CMK (cell line): ENCODE measurements at regions not wholly inside any gene's neighbourhood (a gene's known extent, or its start where the extent isn't known, plus 50 kb on each side); places are given as distances from the start of the nearest gene placed in this dataset.

ENCODE experiments used
- DNase-seq: peaks from one replicate; pipeline ENCODE4 v3.0.0-alpha.2; 2010; ENCODE audit warnings: low read depth

DNA sequence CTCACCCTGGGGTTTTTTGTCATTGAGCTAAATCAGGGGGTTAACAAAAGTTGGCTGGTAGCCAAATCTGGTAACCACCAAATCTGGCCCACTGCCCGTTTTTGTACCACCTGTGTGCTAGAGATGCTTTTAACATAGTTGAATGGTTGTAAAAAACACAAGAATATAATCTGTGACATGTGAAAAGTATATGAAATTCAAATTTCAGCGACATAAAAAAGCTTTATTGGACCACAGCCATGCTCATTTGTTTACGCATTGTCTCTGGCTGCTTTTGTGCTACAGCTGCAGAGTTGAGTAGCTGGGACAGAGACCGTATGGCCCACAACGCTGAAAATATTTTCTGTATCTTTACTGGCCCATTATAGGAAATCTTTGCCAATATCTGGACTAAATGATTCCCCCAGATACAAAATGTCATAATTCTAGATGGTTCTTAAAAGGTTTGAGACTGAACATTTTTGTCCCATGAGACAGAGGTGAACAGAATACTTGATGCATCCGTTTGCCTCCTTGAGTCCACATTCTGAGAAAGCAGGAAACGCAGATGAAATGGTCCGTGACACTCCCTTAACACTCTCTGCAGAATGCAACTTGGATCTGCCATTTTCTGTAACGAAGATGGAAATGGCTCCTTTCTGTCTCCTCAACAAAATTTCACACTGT is 120.9 kb upstream of the PDZRN3 start:
- DNase-seq = no peak

DNA sequence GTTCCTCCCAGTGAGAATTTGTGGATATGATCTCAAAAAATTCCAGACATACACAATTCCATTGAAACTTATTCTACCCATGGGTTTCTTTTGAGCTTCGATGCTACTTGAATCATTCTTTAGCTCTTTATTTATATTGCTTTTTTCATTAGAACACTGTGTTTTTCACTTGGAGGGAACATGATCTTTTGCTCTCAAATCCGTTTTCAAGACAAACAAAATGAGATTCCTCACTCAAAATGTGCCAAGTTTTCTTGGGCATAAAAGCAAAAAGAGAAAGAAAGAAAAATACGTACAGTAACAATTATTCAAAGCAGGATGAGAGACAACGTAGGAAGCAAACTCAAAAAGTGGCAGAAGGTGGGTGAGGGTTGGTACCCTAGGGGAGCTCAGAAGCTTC is 118.8 kb upstream of the PDZRN3 start:
- no peak for DNase-seq

DNA sequence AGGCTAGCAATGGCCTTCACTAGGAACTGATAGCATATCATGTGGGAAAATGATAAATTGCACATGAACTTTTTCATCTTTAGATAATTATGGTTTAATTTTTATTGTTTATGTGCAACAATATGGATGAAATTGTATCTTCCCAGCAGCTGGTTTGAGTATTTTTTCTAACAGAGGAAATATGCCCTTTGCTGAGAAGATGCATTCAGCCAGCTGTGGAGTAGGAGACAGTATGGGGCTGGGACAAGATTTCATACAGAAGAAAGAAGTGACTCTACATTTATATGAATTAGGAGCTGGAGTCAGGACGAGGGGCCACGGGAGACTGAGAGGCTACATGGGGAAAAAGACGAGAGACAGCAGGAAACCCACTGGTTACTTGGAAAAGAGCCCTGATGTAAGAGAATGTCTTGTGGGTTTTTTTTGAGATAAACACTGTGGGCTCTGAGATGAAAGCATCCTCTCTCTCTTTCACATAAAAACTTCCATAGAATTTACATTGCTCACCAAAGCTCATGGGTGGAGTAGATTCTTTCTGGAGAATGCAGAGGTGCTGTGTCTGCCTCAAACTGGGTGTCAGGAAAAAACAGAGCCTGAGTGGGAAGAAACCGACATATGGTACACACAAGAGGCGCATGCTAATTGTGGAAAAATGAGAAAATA is 115.2 kb upstream of the PDZRN3 start:
- no peak for DNase-seq

DNA sequence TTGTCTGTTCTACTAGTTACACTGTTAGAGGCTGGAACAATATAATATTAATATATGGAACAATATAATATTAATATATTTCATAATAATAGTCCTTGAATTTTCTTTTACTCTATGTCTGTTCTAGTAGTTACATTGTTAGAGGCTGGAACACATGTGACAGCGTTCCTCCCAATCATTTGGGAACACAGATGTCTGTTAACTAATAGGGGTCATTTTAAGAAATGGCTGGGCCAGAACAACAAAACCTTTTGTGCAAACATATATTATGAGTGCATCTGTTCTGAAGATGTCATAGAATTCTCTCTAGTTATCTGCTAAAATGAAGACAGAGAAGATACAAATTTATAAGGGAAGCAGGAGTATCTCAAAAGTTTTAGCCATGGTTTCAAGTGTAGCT is 114.0 kb upstream of the PDZRN3 start:
- DNase-seq = no peak

DNA sequence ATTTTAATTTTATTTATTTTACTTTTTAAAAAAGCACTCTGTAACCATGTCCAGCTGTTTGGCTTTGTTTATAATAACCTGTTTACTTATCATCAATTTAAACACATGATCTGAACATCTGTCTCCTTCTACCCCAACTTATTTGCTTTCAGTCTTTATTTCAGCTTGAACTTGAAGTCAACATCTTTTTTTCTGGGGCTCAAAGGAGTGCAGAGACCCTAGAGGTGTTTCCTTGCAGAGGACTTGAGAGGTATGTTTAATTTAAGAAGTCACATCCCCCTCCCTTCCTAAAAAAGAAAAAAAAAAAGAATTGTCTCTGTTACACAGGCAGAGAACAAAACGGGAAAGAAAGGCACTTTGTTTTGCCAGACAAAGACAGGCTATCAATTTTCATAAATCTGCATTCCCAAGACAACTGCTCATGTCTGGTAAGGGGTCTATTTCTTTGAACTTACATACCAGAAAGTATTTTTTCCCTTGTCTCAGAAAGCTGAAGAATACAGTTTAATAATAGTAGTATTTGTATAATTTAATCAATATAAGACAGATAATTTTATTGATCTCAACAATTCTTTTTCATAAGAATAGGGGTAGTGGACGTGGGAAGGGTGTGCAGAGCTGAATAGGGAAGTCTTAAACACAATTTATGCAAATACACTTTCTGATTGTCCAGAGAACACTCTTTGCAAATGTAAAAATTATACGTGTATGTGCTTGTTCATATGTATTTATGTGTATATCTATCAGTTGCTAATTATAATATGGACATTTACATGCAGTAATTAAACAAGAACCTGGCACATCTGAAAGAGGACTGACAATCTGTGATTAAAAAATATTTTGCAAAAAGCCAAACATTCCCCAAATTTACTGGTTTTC is 109.7 kb upstream of the PDZRN3 start:
- DNase-seq = no peak

DNA sequence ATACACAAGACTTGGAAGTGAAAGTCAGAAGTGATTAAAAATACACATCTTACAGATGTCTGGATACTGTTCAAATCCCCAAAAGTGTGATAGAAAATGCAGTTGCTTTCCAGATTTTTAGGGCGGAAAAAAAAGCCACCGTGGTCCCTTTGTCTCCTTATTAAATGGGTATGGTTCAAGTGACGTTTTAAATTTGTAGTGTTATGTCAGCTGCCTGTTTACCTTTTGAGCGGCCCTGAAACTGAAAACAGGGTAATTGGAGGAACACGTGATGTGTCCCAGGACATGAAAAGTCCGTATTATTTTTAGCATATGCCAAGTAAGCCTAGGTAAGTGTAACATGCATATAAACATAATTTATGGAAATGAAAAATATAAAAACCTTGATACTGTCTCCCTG is 109.0 kb upstream of the PDZRN3 start:
- DNase-seq = no peak

DNA sequence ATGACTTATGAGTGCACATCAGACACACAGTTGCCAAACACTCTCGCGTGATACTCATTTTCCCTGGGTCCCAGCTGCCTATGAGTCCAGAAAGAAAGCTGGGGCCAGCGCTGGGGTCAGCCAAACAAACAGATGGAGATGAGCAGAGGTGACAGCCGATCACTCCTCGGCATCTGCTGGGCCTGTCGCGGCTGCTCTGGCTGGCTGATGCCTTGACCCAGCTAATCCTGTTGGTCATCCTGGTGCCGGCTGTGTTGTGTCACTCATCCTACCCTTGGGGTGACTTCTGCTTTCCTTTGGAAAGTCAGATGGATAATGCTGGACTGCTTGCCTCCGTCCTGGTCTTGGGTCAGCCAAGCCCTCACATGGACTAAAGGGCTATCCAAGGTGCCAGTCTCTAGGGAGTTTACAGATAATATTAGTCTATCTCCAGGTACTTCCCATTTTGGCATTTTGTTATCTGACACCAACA is 105.3 kb upstream of the PDZRN3 start:
- DNase-seq = no peak

DNA sequence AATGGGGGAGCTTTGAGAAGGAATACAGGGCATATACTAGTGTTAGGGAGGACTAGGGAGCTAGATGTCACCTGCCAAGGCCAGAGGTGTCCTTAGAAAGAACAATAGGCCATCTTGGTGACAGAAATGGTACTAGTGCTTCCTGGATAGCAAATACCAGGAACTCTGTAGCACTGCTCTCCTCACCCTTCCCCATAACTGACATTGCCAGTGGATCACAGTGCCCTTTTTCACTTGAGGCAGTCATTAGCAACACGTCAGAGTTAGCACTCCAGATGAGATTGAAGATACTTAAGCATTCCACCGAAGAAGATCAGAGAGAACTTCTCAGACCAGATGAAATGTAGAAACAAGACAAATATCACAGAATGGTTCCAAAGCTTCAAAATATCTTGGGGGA is 103.1 kb upstream of the PDZRN3 start:
- DNase-seq = no peak

DNA sequence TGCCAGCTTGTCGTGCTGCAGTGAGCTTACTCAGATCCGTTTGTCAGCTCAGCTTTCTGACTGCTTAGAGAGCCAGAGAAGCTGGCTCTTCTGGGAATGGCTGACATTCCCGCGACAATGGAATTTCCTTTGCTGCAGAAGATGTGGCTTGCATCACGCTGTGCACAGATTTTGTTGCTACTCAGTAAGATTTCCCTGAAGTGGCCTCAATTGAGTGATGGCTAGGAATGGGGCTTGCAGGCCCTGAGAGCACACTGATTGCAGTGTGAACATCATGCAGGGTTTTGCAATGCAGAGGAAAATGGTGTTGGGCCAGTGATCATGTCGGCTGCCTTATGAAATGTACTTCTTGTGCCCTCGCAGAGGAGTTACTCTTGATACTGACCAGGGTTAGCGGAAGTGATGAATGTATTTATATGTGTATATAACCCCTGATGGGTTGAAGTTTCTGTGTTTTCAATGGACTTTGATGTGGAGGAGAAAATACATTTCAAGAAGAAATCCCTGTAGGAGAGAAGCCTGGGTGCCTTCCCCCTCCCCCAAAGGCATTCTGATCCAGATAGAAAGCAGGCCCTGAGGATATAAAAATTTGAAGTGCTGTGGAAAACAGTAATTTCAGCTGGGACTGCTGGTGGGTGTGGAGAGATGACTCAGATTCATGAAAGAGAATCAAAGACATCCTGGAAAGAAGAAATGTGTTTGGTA is 102.5 kb upstream of the PDZRN3 start:
- no peak for DNase-seq

DNA sequence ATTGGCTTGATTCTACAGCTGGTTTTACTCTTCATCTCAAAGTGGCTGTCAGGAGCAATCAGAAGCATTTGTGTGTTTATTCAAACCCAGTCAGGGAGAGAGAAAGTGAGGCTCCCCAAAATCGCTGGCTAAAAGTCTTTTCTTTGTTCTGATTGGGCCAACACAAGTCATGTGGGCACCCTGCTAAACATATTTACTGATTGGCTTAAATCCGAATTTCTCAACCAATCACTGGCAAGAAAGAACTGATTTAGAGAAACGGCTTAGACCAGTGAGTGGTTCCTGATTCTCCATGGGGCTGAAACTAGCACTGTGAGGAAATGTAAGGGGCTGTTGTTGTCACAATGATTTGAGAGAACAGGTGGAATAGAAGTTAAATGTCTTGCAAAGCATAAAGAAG is 98.9 kb upstream of the PDZRN3 start:
- DNase-seq = no peak

DNA sequence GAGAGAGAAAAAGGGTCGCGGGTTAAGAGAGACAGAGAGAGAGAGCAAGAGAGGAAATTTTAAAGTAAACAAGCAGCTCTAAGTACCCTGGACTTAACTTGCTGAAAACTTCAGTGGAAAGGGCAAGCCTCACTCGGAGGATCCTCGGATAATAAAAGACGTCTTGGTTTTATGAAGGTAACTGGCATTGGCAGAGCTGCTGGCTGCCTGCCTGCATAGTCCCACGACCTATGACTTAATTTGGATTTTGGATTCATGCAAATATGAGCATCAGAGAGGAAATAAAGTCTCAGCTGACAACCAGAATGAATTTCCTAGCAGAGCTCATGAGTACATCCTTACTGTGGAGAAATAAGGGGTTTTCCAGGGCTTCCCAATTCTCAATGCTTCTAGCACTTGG is 95.1 kb upstream of the PDZRN3 start:
- no peak for DNase-seq

DNA sequence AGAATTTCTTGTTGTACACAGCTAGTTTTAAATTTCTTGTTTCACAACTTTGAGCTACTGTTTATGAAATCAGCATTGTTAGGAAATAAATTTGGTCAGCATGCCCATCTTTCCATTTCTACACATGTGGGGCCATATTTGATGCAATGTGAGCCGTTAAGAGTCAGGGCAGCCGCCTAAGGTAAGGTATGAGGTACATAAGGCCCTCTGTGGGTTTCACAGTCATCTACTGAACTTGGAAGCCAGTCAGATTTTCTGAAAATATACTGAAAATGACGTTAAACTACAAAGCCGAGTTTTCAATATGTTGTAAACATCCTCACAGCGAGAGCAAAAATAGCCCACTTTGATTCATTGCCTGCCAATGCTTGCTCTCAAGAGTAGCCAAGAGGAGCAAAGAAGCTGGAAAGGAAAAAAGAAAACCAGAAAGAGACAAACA is 94.7 kb upstream of the PDZRN3 start:
- DNase-seq = no peak

DNA sequence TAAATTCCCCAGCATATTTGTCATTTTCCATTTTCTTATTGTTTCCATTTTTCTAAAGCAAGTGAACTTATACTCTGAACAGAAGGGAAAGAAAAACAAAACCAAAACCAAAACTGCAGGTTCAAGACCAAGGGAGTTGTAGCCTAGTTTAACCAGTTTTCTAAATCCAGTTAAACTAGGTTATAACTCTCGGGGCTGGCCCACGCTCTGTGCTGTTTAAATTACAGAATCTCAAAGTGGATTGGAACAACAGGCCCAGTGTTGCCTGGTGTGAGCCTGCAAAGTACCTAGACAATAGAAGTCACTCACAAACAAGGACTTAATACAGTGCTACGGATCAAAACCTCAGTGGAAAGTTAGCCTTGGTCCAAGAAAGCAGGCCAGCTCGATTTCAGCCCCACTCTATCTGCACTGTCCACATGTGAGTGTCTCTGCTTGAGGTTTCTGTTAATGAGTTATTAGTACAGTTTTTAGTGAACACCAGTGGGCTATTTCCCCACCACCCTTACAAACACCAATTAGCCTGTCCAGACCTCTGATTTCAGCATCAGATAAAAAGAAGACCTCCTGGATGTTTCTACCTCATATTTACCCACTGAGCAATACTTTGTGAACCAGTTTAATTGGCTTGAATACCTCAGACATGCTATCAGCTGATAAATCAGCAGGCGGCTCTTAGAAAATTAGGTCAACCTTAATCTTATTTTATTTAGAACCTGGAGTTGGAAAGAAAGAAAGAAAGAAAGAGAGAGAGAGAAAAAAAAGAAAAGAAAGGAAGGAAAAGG is 93.8 kb upstream of the PDZRN3 start:
- DNase-seq = no peak

DNA sequence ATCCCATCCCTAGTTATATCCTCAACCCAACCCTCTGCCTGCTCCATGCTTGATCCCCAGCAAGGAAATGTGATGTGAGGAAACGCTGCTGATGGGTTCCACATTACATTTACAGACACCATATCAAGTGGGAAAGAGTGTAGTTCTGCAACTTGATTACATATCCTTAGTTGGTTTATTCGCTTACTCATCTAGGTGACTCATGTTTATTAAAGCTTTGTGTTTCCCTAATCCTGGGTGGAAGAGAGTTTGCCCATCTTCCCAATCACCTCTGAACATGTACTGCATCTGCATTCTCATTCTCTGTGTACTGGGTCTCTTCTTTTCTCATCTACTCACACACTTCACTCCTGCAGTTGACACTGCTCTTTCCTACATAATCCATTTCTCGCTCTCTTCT is 91.7 kb upstream of the PDZRN3 start:
- DNase-seq = no peak

DNA sequence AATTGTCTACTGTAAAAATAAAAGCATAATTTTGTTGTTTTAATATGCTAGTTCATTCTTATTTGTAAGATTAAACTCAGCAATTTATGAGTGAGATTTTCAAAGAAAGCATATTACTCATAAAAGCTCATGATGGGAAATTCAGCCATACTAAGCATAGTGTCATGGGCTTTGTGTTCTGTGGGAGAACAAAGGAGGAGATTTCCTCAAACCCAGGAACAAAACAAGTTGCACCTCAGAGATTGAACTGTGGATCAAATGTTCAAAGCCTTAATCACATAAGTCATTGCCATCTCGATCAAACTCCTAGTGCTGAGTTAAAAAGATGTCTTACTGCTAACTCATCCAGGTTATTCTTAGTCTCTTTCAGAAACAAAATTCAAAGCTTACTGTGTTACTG is 85.6 kb upstream of the PDZRN3 start:
- no peak for DNase-seq

DNA sequence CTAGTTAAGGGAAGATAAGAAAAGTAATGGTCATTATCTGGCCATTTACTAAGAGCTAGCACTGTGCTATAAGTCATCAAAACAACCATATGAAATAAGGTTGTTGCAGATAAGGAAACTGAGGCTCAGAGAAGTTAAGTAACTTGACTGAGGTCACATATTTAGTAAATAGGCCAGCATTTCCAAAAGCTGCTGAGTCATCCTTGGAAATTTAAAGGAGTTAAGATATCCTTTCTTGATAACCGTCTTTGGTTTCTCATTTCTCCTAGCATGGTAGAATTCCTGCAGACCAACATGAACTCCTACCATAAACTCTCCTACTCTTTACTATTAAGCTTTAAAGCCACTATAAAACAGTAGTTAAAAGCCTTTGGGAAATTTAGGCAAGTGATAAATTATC is 85.0 kb upstream of the PDZRN3 start:
- no peak for DNase-seq

DNA sequence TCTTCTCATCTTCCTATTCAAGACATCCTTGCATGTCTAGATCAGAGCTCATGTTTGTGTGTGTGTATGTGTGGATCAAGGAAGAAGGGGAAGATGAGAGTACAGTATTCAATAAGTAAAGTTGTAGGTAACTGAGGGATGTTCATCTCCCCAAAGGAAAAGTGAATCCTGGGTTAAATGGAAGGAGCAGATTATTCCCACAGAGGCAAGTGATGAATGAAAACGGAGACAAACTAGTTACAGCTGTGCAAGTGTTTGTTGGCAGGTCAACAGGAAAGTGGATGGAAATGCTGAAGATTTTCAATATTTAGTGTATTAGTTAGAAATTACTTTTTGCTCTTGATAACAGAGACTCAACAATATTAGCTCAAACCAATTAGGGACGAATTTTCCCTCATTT is 84.2 kb upstream of the PDZRN3 start:
- DNase-seq = no peak

DNA sequence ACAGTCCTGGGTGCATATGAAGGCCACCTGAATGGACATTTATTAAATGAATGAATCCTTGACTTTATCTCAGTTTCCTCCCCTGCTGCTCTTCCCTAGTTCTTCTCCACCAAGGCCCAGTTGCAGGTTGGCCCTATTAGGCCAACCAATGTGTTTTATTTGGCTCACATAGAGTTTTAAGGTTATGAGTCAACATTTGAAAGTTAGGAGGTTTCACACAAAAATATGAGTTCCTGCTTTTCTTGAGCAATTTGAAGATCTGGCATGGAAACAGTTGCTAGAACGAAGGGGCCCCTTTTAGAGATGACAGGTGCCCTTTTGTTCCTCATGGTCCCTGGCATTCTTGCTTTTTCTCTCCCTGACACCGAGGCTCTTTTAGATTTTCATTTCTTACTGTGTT is 83.0 kb upstream of the PDZRN3 start:
- DNase-seq = no peak

DNA sequence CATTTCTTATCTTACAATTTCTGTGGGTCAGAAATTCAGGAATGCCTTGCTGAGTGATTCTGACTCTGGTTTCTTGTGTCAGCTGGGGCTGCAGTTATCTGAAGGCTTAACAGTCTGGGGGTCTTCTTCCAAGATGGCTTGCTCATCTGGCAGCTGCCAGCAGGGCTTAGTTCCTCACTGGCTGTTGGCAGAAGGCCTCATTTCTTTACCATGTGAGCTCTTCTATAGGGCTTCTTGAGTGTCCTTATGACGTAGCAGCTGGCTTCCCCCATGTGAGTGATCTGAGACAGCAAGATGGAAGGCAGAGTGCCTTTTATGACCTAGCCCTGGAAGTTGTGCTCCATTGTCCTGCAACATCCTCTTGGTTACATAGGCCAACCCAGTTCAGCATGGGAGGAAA is 82.0 kb upstream of the PDZRN3 start:
- no peak for DNase-seq

DNA sequence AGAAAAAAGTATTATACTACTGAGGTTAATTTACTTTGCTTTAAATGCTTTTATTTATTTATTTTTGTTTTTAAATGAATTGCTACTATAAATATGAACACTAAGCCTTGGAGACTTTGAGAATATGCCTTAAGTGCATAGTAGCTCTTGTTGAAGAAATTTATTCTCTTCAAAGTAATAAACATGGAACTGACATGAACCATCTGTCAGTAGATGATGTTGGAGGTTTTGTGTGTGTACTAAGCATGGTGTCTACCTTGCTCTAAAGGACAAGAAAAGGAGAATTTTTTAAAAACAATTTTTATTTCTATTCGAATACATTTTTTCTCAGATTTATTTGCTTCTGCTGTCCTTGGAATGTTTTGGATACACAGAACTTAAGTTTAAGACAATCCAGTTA is 81.1 kb upstream of the PDZRN3 start:
- DNase-seq = no peak

DNA sequence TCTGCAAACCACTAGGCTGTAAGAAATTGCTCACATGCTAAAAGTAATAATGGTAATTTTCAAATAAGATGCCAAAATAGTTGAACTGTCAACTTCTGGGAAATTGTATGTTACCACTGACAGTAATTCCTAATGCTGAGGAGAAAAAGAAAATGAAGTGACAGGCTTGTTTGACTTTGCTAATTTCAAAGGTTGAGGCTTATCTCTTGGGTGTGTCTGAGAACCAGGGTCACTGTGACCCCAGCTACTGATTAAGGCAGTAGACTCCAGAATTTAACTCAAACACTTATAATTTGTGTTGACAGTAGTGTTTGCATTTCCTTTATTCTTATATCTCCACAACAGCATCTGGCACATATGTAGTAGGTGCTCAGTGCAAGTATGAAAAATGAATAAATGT is 74.6 kb upstream of the PDZRN3 start:
- DNase-seq = no peak

DNA sequence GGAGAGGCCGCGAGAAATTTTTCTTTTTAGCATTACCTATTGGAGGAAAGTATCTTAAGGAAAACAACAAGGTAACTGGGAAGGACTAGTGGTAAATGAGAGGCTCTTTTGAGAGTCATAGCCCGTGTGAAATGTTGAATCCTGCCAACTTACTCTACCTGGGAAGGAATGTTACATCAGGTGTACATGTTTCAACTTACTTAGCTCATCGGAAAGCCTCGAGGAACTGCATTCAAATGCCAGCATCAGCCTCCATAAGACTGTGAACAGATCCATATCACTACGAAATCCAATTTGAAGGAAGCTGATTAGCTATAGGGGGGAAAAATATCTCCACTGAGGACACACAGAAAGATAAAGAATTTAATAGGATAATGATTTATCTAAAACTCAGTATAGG is 72.3 kb upstream of the PDZRN3 start:
- no peak for DNase-seq
